Stimulated activated CD8-positive, alpha-beta memory T cell treated with anti-CD3 and anti-CD28 coated beads, Interleukin-15, amount 100 ng/mL, for 4 hours (primary cell): ENCODE measurements at regions not wholly inside any gene's neighbourhood (a gene's known extent, or its start where the extent isn't known, plus 50 kb on each side); places are given as distances from the start of the nearest gene placed in this dataset.
"Not testable (repeated sequence)": the region's sequence is repeated elsewhere in the genome, so short reads cannot be mapped to it uniquely, and the experiment has no call there.

ENCODE experiments used
- DNase-seq, 2 donors: peaks; one replicate each; pipeline ENCODE4 v3.0.0-alpha.2; 2020; ENCODE audit warnings: low read depth in 2 of 2

GRCh38 chr4:19520939-19521520, 730.7 kb upstream of the SLIT2 start:
- no peak for DNase-seq

- DNase-seq: no peak
These were observed 737.2 kb upstream of the SLIT2 start for GRCh38 chr4:19514276-19515070.

DNA sequence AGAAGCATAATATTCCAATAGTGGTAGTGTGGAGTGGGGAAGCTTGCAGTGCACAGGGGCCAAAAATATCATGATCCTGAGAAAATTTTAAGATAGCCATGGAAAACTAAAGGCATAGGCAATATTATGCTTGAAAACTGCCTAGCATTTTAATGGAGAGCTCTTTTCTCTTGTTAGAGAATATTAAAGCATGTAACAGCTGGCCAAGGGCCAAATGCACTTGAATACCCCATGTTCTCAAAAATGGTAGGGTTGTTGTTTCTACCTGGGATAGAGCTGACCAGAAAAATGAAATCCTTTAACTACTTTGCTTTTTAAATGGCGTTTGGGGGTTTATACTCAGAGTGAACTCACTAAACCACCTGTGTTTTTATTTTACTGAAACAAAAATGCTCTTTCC, 739.6 kb upstream of the SLIT2 start:
- DNase-seq: no peak

DNA sequence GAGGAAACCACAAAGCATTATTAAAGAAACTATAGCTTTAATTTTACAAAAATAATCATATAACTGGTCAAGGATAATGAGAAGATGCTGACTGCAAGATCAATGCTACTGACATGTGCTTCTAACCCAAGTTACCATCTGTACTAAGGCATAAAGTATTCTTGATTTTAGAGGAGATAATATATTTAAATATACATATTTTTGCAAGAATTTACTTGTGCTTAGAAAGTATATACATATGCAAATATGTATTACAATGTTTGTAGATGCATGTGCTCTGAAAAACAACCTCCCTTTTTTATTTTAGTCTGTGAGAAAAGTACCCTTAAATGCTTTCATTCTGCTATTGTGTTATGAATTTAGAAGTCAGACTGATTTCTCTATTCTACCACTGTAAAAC, 740.7 kb upstream of the SLIT2 start:
- no peak for DNase-seq

GRCh38 chr4:19508442-19508841, 743.3 kb upstream of the SLIT2 start:
- no peak for DNase-seq

DNA sequence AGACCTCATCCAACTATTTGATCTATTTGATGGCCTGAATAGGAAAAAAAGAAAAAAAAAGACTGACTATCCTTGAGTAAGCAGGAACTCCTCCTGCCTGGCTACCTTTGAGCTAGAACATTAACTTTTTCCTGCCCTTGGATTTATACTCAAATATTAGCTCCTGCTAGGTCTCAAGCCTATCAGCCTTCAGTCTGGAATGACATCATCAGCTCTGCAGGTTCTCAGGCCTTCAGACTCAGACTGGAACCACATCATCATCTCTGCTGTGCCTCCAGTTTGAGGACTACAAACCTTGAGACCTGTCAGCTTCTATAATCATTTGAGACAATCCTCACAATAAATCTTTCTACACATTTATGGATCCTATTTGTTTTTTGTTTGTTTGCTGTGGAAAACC, 754.0 kb upstream of the SLIT2 start:
- no peak for DNase-seq

- DNase-seq: no peak
These were observed 754.9 kb upstream of the SLIT2 start for GRCh38 chr4:19496756-19497155.

DNA sequence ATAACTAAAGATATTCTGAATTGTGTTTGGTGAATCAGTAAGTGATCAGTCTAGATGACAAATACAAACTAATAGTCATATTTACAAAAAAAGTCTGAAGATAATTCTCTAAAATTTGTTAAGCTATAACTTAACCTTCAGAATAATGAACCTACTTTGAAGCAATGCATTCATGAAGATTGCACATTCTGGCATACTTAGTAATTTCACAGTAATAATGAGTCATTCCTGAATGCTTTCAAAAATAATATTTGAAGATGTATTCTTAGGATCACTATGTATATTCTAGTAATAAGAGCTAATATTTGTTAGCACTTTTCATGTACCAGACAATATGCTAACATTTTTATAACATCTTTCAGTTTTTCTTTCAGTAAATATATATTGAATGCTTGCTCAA, 756.7 kb upstream of the SLIT2 start:
- no peak for DNase-seq

DNA sequence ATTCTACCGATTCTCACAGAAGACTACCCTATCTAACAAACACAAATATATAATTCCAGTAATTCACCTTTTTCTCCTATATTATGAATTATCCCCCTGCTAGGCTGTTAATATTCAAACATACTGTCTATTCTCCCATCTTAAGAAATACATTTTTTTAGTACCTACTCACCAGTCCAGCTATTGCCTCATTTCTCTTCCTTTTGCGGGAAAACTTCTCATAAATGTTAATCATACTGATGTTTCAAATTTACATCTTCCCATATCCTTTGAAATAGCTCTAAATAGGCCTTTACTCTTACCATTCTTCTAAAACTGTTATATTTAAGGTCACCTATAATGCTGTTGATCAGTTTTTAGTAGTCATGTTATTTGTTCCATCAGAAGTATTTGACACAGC, 759.1 kb upstream of the SLIT2 start:
- no peak for DNase-seq

DNA sequence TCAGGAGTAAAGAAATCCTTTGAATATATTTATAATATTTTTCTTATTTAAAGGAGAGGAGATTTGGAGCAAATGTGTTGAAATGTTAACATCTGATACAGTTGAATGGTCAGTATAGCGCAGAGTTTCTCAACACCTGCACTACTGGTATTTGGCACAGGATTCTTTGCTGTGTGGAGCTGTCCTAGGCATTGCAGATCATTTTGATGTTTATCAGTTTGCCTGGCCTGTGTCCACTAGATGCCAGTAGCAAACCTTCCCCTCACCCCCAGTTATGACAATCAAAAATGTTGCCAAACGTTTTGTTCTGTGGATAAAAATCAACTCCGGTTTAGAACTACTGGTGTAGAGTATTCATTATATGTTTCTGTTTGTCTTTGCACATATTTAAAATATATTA, 765.3 kb upstream of the SLIT2 start:
- DNase-seq: no peak

DNA sequence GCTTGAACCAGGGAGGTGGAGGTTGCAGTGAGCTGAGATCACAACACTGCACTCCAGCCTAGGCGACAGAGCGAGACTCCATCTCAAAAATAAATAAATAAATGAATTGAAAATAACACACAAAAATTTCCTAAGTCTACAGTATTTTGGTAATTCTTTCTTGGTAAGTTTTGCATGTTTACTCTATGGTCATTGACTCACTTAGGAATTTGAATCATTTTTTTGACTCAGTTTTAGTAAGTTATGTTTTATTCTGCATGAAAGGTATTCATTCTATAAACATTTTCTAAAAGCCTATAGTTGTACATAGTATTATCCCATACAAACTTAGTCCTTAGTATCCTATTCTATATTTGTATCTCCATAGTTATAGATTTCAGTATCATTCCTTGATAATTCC, 772.9 kb upstream of the SLIT2 start:
- DNase-seq: no peak

- DNase-seq: no peak
These were observed 778.1 kb upstream of the SLIT2 start for GRCh38 chr4:19473569-19473968.

- DNase-seq: no peak
These were observed 779.0 kb upstream of the SLIT2 start for GRCh38 chr4:19472666-19473065.

DNA sequence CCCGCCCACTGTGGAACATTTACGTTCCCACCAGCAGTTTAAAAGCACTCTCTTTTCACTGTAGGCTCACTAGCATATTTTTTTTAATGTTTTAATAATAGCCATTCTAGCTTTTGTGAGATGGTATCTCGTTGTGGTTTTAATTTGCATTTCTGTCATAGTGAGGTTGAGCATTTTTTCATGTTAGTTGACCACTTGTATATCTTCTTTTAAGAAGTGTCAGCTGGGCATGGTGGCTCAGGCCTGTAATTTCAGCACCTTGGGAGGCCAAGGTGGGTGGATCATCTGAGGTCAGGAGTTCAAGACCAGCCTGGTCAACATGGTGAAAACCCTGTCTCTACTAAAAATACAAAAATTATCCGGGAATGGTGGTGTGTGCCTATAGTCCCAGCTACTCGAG, 781.7 kb upstream of the SLIT2 start:
- not testable (repeated sequence) for DNase-seq

DNA sequence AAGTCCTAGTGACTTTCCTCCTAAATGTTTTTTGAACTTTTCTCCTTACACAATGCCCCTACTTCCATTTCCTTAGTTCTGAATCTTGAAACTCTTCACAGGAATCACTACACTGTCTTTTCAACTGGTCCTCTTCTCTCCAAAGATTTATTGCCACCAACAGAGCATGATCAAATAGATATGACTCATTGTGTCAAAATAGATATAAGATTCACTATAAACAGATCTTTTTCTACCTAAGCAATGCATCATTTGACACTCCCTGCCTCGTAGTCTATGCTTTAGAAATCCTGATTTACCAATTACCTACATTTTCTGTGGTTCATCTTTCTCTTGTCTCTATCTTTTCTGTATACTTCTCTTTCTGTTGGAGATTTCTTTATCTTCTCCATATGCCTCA, 789.6 kb upstream of the SLIT2 start:
- no peak for DNase-seq

DNA sequence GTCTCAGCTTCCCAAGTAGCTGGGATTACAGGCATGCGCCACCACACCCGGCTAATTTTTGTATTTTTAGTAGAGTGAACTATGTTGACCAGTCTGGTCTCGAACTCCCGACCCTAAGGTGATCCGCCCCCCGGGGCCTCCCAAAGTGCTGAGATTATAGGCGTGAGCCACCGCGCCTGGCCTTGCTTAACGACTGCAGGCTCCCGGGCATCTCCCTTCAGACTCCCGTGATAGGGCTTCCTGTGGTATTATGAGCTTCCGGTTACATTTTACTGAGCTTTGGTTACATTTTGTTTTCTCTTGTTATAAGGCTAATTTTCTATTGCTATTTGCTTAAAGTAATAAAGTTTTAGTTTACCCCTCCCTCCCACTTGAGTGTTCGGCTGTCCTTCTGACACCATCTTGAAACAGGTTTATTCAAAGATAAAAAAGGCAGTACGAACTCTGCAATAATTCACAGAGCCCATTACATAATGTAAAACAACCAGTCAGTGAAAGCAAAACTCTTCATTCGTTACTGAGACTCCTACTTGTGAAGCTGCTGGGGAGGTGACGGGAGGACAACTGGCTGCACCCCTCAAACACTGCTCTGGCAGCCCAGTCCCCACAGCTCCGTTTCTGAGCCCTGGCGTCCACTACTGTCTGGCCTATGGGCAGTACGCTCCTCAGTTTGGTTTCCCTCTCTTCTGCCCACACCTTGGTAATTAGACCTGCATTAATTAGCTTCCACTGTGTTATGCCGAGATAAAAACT, 795.7 kb upstream of the SLIT2 start:
- DNase-seq: no peak

DNA sequence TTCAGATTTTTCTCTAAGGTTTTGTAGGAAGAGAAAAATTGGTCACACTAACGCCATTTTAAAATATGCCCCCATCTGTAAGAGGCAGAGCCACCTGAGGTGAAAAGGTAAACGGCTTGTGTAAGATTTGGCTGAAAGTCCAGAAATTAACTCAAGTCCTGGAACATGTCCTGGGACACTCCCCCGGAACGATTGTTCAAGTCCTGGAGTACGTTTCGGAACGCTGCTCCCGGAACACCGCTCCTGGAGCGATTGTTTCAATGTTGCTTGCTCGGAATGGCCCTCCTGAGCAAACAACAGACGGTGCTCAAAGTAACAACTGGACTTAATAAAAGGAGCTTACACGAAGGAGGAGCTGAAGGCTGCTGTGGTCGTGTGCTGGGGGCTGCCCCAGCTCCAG, 796.5 kb upstream of the SLIT2 start:
- DNase-seq: no peak

DNA sequence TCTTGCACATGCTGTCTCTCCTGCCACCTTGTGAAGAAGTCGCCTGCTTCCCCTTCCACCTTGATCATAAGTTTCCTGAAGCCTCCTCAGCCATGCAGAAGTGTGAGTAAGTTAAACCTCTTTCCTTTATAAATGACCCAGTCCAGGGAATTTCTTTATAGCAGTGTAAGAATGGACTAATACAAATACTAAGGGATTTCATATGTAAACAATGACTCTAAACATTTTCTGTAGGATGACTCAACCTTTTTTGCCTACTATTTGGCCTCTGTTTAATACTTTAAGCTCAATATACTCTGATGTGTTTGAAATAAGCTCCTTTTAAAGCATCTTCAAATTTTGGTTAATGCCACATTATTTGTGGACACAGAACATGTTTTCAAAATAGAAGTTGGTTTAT, 813.5 kb upstream of the SLIT2 start:
- no peak for DNase-seq

DNA sequence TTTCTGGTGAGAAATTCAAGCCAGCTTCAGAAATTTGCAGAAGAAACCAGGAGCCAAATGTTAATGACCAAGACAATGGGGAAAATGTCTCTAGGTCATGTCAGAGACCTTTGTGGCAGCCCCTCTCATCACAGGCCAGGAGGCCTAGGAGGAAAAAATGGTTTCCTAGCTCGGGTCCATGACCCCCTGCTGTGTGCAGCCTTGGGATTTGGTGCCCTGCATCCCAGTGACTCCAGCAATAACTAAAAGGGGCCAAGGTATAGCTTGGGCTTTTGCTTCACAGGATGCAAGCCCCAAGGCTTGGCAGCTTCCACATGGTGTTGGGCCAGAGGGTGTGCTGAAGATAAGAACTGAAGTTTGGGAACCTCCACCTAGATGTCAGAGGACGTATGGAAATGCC, 814.7 kb upstream of the SLIT2 start:
- no peak for DNase-seq

GRCh38 chr4:19429684-19430083, 822.0 kb upstream of the SLIT2 start:
- DNase-seq: no peak

GRCh38 chr4:19425146-19425545, 826.6 kb upstream of the SLIT2 start:
- no peak for DNase-seq

DNA sequence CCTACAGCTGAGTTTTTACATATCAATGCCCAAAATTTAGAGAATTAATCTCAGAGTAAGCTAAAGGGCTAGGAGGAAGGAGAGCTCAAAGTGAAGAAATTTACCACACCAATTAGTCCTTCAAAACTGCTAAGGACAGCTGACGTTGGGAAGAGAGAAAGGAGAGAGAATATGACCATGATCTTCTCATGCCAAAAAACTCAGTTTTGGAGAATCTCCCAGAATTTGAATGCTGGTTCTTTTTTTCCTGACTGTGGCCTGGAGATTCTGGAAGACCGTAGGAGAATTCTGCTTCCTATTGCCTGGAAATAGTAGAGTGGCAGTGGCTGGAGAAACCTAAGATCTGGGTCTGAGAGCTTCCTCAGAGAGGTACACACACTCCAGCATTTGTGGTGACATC, 834.4 kb upstream of the SLIT2 start:
- DNase-seq: no peak

DNA sequence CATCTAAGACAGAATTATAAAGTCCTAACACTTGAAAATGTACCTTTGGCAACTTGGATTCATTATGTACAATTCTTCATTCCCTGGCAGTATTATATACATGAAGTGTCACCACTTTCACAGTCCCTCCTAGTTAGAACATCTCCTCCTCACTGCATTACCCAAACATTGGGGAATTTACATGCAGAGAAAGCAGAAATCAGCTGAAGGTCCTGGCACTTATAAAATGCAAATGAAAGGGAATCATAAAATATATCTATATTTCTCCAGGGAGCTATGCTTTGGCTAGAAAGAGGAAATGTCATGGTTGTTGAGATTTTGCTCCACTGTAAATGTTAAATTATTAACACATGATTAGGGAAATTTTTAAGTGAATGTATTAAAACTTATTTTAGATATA, 835.6 kb upstream of the SLIT2 start:
- DNase-seq: no peak
